GM23248 (cell line): ENCODE measurements at regions not wholly inside any gene's neighbourhood (a gene's known extent, or its start where the extent isn't known, plus 50 kb on each side); places are given as distances from the start of the nearest gene placed in this dataset.
A peak's percentile ranks its signal among the peaks of the same experiment; 100 is the strongest.

Source experiments
- DNase-seq: peaks from one replicate; pipeline ENCODE4 v3.0.0-alpha.2; 2015
- H2AFZ ChIP-seq: fragments of 200-600 bp; sonication (generic); 2 replicates; pipeline ENCODE4 v1.6.1; 2016; ENCODE audit warnings: antibody characterized with exemption
- H3F3A ChIP-seq: fragments of 200-600 bp; sonication (generic); 2 replicates; pipeline ENCODE4 v1.6.1; 2016; ENCODE audit warnings: mild to moderate bottlenecking, antibody characterized with exemption, mixed run types; ENCODE audit not compliant: insufficient read depth
- H3K27ac ChIP-seq: fragments of 200-600 bp; sonication (generic); 2 replicates; pipeline ENCODE4 v1.5.1; 2016; ENCODE audit warnings: mild to moderate bottlenecking
- H3K27me3 ChIP-seq: fragments of 200-600 bp; sonication (generic); replicated peaks from 2 replicates; pipeline ENCODE4 v1.6.1; 2016; ENCODE audit warnings: mild to moderate bottlenecking; ENCODE audit not compliant: insufficient read depth
- H3K36me3 ChIP-seq: fragments of 200-600 bp; sonication (generic); 2 replicates; pipeline ENCODE4 v1.6.1; 2016; ENCODE audit warnings: low read depth, mild to moderate bottlenecking
- H3K4me1 ChIP-seq: fragments of 200-600 bp; sonication (generic); 2 replicates; pipeline ENCODE4 v1.6.1; 2016; ENCODE audit warnings: mild to moderate bottlenecking; ENCODE audit not compliant: insufficient read depth
- H3K4me2 ChIP-seq: fragments of 200-600 bp; sonication (generic); one replicate; pipeline ENCODE4 v1.6.1; 2016; ENCODE audit warnings: mild to moderate bottlenecking; ENCODE audit not compliant: unreplicated experiment
- H3K4me3 ChIP-seq: fragments of 200-600 bp; sonication (generic); 2 replicates; pipeline ENCODE4 v1.5.1; 2016; ENCODE audit warnings: mild to moderate bottlenecking
- H3K79me2 ChIP-seq: fragments of 200-600 bp; sonication (generic); 2 replicates; pipeline ENCODE4 v1.6.1; 2016; ENCODE audit warnings: mild to moderate bottlenecking; ENCODE audit not compliant: insufficient read depth
- H3K9ac ChIP-seq: fragments of 200-600 bp; sonication (generic); 2 replicates; pipeline ENCODE4 v1.6.1; 2016; ENCODE audit warnings: mild to moderate bottlenecking
- H3K9me2 ChIP-seq: fragments of 200-600 bp; sonication (generic); 2 replicates; pipeline ENCODE4 v1.6.1; 2016; ENCODE audit warnings: mixed run types, mild to moderate bottlenecking, moderate library complexity; ENCODE audit not compliant: insufficient read depth
- H3K9me3 ChIP-seq: fragments of 200-600 bp; sonication (generic); one replicate; pipeline ENCODE4 v1.6.1; 2017; ENCODE audit warnings: low read depth
- H4K20me1 ChIP-seq: fragments of 200-600 bp; sonication (generic); 2 replicates; pipeline ENCODE4 v1.6.0; 2016; ENCODE audit not compliant: insufficient read depth
- EZH2 ChIP-seq: fragments of 200-600 bp; sonication (generic); IDR thresholded peaks from 2 replicates; pipeline ENCODE4 v1.6.1; 2018; ENCODE audit warnings: antibody characterized with exemption, mild to moderate bottlenecking; ENCODE audit not compliant: insufficient read depth, poor library complexity, severe bottlenecking
- EZH2phosphoT487 ChIP-seq: fragments of 200-600 bp; sonication (generic); IDR thresholded peaks from 2 replicates; pipeline ENCODE4 v1.6.1; 2018; ENCODE audit warnings: antibody characterized with exemption, moderate library complexity, mild to moderate bottlenecking, low read depth; ENCODE audit not compliant: insufficient read depth
- WGBS, 2 experiments: methylation state at CpG; one replicate each; pipeline ENCODE4 v1.1.6; 2015 to 2017; ENCODE audit warnings: low lambda C conversion rate in 2 of 2, low coverage in 1 of 2; ENCODE audit errors: missing lambda C conversion rate in 2 of 2; 5-methylcytosine and 5-hydroxymethylcytosine counted together
- in situ Hi-C: fragments of 300-500 bp; cut with MboI; formaldehyde crosslinking; loops from 2 replicates; pipeline ENCODE4 v1.15.0; 2020

DNA sequence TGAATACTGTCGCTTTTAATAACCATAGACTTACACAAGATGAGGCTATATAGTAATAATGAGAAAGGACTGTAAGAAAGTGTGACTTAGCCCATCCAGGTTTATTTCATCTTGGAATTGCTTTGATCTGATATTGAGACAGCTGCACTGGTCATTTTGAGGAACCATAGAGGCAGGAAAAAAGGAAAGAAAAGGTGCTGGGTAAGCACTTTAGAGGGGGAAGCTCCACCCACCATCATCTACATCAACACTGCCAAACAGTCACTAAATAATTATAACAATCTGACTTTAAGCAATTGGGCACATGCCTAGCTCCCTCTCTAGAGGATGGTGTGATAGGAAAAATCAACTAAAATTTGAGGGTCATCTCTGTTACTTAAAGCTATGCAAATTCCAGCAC lies 70.6 kb upstream of the ST6GALNAC3 start:
- Histone ChIP-seq H3K27me3 (no peaks in the 10 kb centered on the region), H3F3A (0 out of 2 replicates have a peak, but pooled peaks cover 6% of the 10 kb centered on the region), H3K4me3 (no peak overlapping the region), H3K9me2 (no peaks in the 10 kb centered on the region), H3K4me1 (peaks cover 6% of the 10 kb centered on the region; the same call in 1 of the 2 replicates), H3K36me3 (no peaks in the 10 kb centered on the region), H3K79me2 (no peaks in the 10 kb centered on the region), H3K9ac (no peak overlapping the region), H3K4me2 (no peak overlapping the region), H2AFZ (no peak overlapping the region), H4K20me1 (no peaks in the 10 kb centered on the region), H3K27ac (no peak overlapping the region), H3K9me3 (no peaks in the 10 kb centered on the region)
- TF ChIP-seq EZH2 (no peak), EZH2phosphoT487 (no peak)
- 77 to 88% methylated on average over 1 of the region's 1 CpG for WGBS, 2 experiments
- no peak for DNase-seq
- in situ Hi-C loops = no loop called here

- Histone ChIP-seq H3K79me2 (no peaks in the 10 kb centered on the region), H2AFZ (no peak overlapping the region), H3K4me2 (no peak overlapping the region), H3K27me3 (no peaks in the 10 kb centered on the region), H4K20me1 (no peaks in the 10 kb centered on the region), H3K4me3 (no peak overlapping the region), H3K27ac (no peak overlapping the region), H3K4me1 (peaks cover 6% of the 10 kb centered on the region; the same call in 1 of the 2 replicates), H3K36me3 (no peaks in the 10 kb centered on the region), H3F3A (0 out of 2 replicates have a peak, but pooled peaks cover 6% of the 10 kb centered on the region), H3K9me3 (no peaks in the 10 kb centered on the region), H3K9me2 (no peaks in the 10 kb centered on the region), H3K9ac (no peak overlapping the region)
- in situ Hi-C loops = no loop called here
- DNase-seq = peak; percentile 5
- TF ChIP-seq EZH2phosphoT487 (no peak), EZH2 (no peak)
- 7 to 12% methylated on average over 4 of the region's 4 CpGs for WGBS, 2 experiments
Observed at GRCh38 chr1:76005765-76006164, 68.8 kb upstream of the ST6GALNAC3 start.

DNA sequence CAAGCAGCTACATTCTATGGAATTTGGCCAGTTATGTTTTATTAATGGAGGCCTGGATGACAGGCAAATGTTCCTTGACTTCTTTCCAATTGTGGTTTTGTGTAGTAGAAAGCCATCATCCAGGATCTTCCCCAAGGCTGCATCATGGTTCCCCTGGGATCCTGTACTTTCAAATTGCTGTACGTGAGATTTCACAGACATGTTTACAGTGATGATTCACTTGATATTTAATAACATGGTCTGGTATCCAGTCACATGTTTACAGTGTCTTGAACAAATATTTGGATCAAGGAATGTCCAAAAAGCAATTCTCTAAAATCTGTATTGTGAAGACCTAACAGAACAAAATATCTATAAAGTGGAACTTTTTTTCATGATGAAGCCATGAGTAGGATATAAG lies 68.3 kb upstream of the ST6GALNAC3 start:
- DNase-seq = peak; percentile 82
- H2AFZ ChIP-seq = no peak overlapping the region
- WGBS, 2 experiments = 0% methylated on average over 1 of the region's 1 CpG
- no peaks in the 10 kb centered on the region for H3K27me3 ChIP-seq
- no peak overlapping the region for H3K4me3 ChIP-seq
- H3K9ac ChIP-seq = no peak overlapping the region
- H3K4me1 ChIP-seq = peaks cover 6% of the 10 kb centered on the region; the same call in 1 of the 2 replicates
- no peaks in the 10 kb centered on the region for H4K20me1 ChIP-seq
- in situ Hi-C loops = no loop called here
- TF ChIP-seq EZH2 (no peak), EZH2phosphoT487 (no peak)
- H3K27ac ChIP-seq = no peak overlapping the region
- H3K9me3 ChIP-seq = no peaks in the 10 kb centered on the region
- H3K36me3 ChIP-seq = no peaks in the 10 kb centered on the region
- H3K79me2 ChIP-seq = no peaks in the 10 kb centered on the region
- no peaks in the 10 kb centered on the region for H3K9me2 ChIP-seq
- H3K4me2 ChIP-seq = no peak overlapping the region
- H3F3A ChIP-seq = 0 out of 2 replicates have a peak, but pooled peaks cover 6% of the 10 kb centered on the region

GRCh38 chr1:76010802-76011201 lies 63.7 kb upstream of the ST6GALNAC3 start:
- no peak for DNase-seq
- no peak for TF ChIP-seq EZH2
- no peak for TF ChIP-seq EZH2phosphoT487
- no peaks in the 10 kb centered on the region for H3K36me3 ChIP-seq
- H3K4me2 ChIP-seq = no peak overlapping the region
- H3K9ac ChIP-seq = no peak overlapping the region
- in situ Hi-C loops = no loop called here
- no peaks in the 10 kb centered on the region for H3F3A ChIP-seq
- no peak overlapping the region for H3K27ac ChIP-seq
- 38% methylated on average over 4 of the region's 4 CpGs for WGBS, 2 experiments
- H2AFZ ChIP-seq = no peak overlapping the region
- H3K4me1 ChIP-seq = peaks cover 4% of the 10 kb centered on the region; the same call in 1 of the 2 replicates
- H3K4me3 ChIP-seq = no peak overlapping the region
- no peaks in the 10 kb centered on the region for H4K20me1 ChIP-seq
- no peaks in the 10 kb centered on the region for H3K9me3 ChIP-seq
- H3K27me3 ChIP-seq = no peaks in the 10 kb centered on the region
- H3K79me2 ChIP-seq = no peaks in the 10 kb centered on the region
- H3K9me2 ChIP-seq = no peaks in the 10 kb centered on the region
